GM12892 (cell line): ENCODE measurements at regions not wholly inside any gene's neighbourhood (a gene's known extent, or its start where the extent isn't known, plus 50 kb on each side); places are given as distances from the start of the nearest gene placed in this dataset.

Experiments used
- POLR2AphosphoS5 ChIP-seq: IDR thresholded peaks from 2 replicates; pipeline ENCODE4 v1.6.1; 2011; ENCODE audit warnings: low read depth, low read length, control low read depth
- TAF1 ChIP-seq: IDR thresholded peaks from 2 replicates; pipeline ENCODE4 v1.6.1; 2011; ENCODE audit warnings: low read depth, mild to moderate bottlenecking, control low read depth, low read length, borderline replicate concordance

GRCh38 chr6:126261792-126262421 is 78.0 kb upstream of the CENPW start:
- TF ChIP-seq POLR2AphosphoS5 = no peak
- no peak for TF ChIP-seq TAF1
